HepG2 (cell line): ENCODE measurements at regions not wholly inside any gene's neighbourhood (a gene's known extent, or its start where the extent isn't known, plus 50 kb on each side); places are given as distances from the start of the nearest gene placed in this dataset.

ENCODE experiments used
- ATAC-seq: fragments of 200-7000 bp; cut with Tn5 transposase; 3 replicates; pipeline ENCODE4 v1.9.1; 2020; ENCODE audit warnings: mild to moderate bottlenecking, moderate library complexity
- BruUV-seq: library from RNA; stranded (reverse); fragments of 400-500 nt; replicated peaks from 2 replicates; lab custom pipeline; 2021; lab: Mats Ljungman, UMichigan
- CTCF ChIA-PET: fragments of 300-600 bp; formaldehyde crosslinking; extraction: SDS; loops from one replicate; lab custom pipeline; 2021; ENCODE audit warnings: low total read pairs, inconsistent platforms, low intra/inter-chr PET ratio; lab: Yijun Ruan, JAX
- POLR2A ChIA-PET: fragments of 350-600 bp; sonication (Branson Sonifier 250); formaldehyde crosslinking; loops from one replicate; lab custom pipeline; 2020; ENCODE audit warnings: antibody characterized with exemption, inconsistent platforms; lab: Yijun Ruan, JAX
- DNase-seq: peaks from one replicate; pipeline ENCODE4 v3.0.0-alpha.2; 2015; ENCODE audit warnings: low spot score
- FAIRE-seq: peaks from 3 replicates; lab custom pipeline; 2011; peaks lifted over from hg19 to GRCh38; lab: Jason Lieb, UNC
- H2AFZ ChIP-seq: one replicate; pipeline ENCODE4 v1.6.1; 2011; ENCODE audit warnings: low read length, inconsistent platforms
- H3K27ac ChIP-seq: fragments of 300-600 bp; 3 replicates; pipeline ENCODE4 v1.8.0; 2011; ENCODE audit warnings: mixed run types, mild to moderate bottlenecking, mixed read lengths, low read length, inconsistent platforms; ENCODE audit not compliant: insufficient read depth; ENCODE audit errors: extremely low read length
- H3K27me3 ChIP-seq, 2 experiments: fragments of 200-600 bp in 1 of 2; 2 replicates in 1 of 2; 3 replicates in 1 of 2; pipeline versions ENCODE4 v1.6.0 to v1.8.0; 2011; ENCODE audit warnings: low read length in 2 of 2, mild to moderate bottlenecking in 2 of 2, moderate library complexity in 2 of 2, inconsistent platforms in 1 of 2; ENCODE audit not compliant: insufficient read depth in 2 of 2, control insufficient read depth in 1 of 2
- H3K36me3 ChIP-seq, 2 experiments: fragments of 200-600 bp in 1 of 2; replicated peaks in 1 of 2; 2 replicates in 1 of 2; 3 replicates in 1 of 2; pipeline versions ENCODE4 v1.5.1 to v1.8.0; 2011; ENCODE audit warnings: low read length in 2 of 2, inconsistent platforms in 1 of 2; ENCODE audit not compliant: insufficient read depth in 2 of 2, control insufficient read depth in 1 of 2
- H3K4me1 ChIP-seq: 2 replicates; pipeline ENCODE4 v1.5.1; 2012; ENCODE audit warnings: low read length, inconsistent platforms; ENCODE audit not compliant: insufficient read depth
- H3K4me2 ChIP-seq: 2 replicates; pipeline ENCODE4 v1.6.0; 2011; ENCODE audit warnings: low read depth, low read length, inconsistent platforms
- H3K4me3 ChIP-seq, 3 experiments: fragments of 200-600 bp in 1 of 3; sonication (generic), shearing (Covaris generic) in 1 of 3; replicated peaks in 1 of 3; 2 replicates each; pipeline ENCODE4 v1.5.1; 2011 to 2016; ENCODE audit warnings: low read length in 3 of 3, inconsistent platforms in 2 of 3, low read depth in 2 of 3, mild to moderate bottlenecking in 2 of 3, control low read depth in 1 of 3, mixed read lengths in 1 of 3; ENCODE audit not compliant: insufficient read depth in 1 of 3
- H3K79me2 ChIP-seq: one replicate; pipeline ENCODE4 v1.6.1; 2011; ENCODE audit warnings: low read length, inconsistent platforms; ENCODE audit not compliant: insufficient read depth
- H3K9ac ChIP-seq: 2 replicates; pipeline ENCODE4 v1.6.0; 2011; ENCODE audit warnings: mild to moderate bottlenecking, low read depth, low read length, inconsistent platforms; ENCODE audit not compliant: insufficient read depth
- H3K9me3 ChIP-seq: 2 replicates; pipeline ENCODE4 v1.5.1; 2012; ENCODE audit warnings: mild to moderate bottlenecking, low read length
- H4K20me1 ChIP-seq: 2 replicates; pipeline ENCODE4 v1.6.0; 2011; ENCODE audit warnings: inconsistent platforms, mild to moderate bottlenecking, low read length, moderate library complexity; ENCODE audit not compliant: insufficient read depth
- MAFK ChIP-seq, 2 experiments: IDR thresholded peaks in 1 of 2; conservative IDR thresholded peaks in 1 of 2; 2 replicates each; pipeline ENCODE4 v1.6.1; 2011; ENCODE audit warnings: improper control_type of control experiment in 2 of 2, low read length in 2 of 2
- NR2F6 ChIP-seq, 2 experiments: IDR thresholded peaks; 2 replicates each; pipeline ENCODE4 v1.6.1; 2016; ENCODE audit warnings: antibody characterized with exemption in 1 of 2, mild to moderate bottlenecking in 1 of 2
- TP53 ChIP-seq: sonication (generic); formaldehyde crosslinking; conservative IDR thresholded peaks from 2 replicates; pipeline ENCODE4 v1.4.0; 2020; ENCODE audit warnings: missing genetic modification reagents
- WGBS: methylation state at CpG from one replicate; pipeline ENCODE4 v1.1.6; 2017; ENCODE audit warnings: low lambda C conversion rate; 5-methylcytosine and 5-hydroxymethylcytosine counted together
- in situ Hi-C: cut with HindIII; loops from 2 replicates; pipeline ENCODE4 v1.10.0; 2017; ENCODE audit warnings: low pct_unique_long_range_greater_than_20kb; ENCODE audit not compliant: extremely low pct_ligation_motif_present
- intact Hi-C: fragments of 100-400 bp; cut with micrococcal nuclease; formaldehyde crosslinking; loops from one replicate; pipeline ENCODE4 v1.10.0; 2022; ENCODE audit not compliant: unreplicated experiment

GRCh38 chr2:237269138-237269875 lies 144.7 kb downstream of the COL6A3 start:
- no peaks in the 10 kb centered on the region for H3K36me3 ChIP-seq
- H3K9ac ChIP-seq, result no peak overlapping the region
- H3K4me1 ChIP-seq, result no peaks in the 10 kb centered on the region
- no peak for FAIRE-seq
- ATAC-seq, result no peak
- DNase-seq, result no peak
- no peak for TF ChIP-seq NR2F6 (IDR thresholded peaks at IDR 0.05)
- TF ChIP-seq NR2F6 (CRISPR knock-in tag; IDR thresholded peaks at IDR 0.05), result no peak
- CTCF ChIA-PET, result no interaction called here
- H3K4me2 ChIP-seq, result no peak overlapping the region
- H3K27me3 ChIP-seq, result peaks cover 3 to 46% of the 10 kb centered on the region in 2 experiments; a peak in 3 of 5 replicates
- H3K79me2 ChIP-seq, result no peaks in the 10 kb centered on the region
- no peak overlapping the region for H3K4me3 ChIP-seq
- POLR2A ChIA-PET, result no interaction called here
- in situ Hi-C loops (no loop called here), intact Hi-C loops (no loop called here)
- BruUV-seq, result no TSS peak
- no peaks in the 10 kb centered on the region for H3K9me3 ChIP-seq
- H4K20me1 ChIP-seq, result no peaks in the 10 kb centered on the region
- H3K27ac ChIP-seq, result no peak overlapping the region
- WGBS, result 19% methylated on average over 8 of the region's 8 CpGs
- H2AFZ ChIP-seq, result no peak overlapping the region

DNA sequence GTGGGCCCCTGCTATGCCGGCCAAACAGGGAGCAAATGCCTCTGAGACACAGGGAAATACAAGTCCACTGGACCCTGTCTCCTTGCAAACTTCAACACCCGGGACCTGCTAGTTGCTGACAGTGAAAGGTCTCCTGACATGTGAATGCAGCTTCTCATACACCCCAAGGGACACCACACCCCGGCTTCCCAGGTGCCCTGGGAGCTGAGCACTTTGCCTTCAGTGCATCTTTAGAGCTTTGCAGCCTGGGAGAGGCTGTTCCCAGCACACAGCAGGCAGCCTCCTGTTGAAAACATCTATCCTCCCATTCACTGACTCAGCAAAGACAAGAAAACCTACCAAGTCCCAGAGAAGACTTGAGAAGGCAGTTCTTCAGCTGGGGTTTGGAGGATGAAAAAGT lies 143.4 kb downstream of the COL6A3 start:
- Histone ChIP-seq H2AFZ (no peak overlapping the region), H3K79me2 (no peaks in the 10 kb centered on the region), H3K9me3 (no peaks in the 10 kb centered on the region), H3K27me3 (peaks cover 0 to 36% of the 10 kb centered on the region in 2 experiments; a peak in 2 of 5 replicates), H3K4me1 (no peaks in the 10 kb centered on the region), H3K27ac (no peak overlapping the region), H3K4me2 (no peak overlapping the region), H3K36me3 (no peaks in the 10 kb centered on the region), H3K9ac (no peak overlapping the region), H4K20me1 (no peaks in the 10 kb centered on the region), H3K4me3 (no peak overlapping the region)
- WGBS, result 13% methylated on average over 3 of the region's 3 CpGs
- in situ Hi-C loops (no loop called here), intact Hi-C loops (no loop called here)
- FAIRE-seq (no peak), ATAC-seq (no peak), DNase-seq (no peak)
- ChIA-PET POLR2A (no interaction called here), CTCF (no interaction called here)
- no TSS peak for BruUV-seq
- TF ChIP-seq TP53 (CRISPR knock-in tag), result no peak
- TF ChIP-seq MAFK (conservative IDR thresholded peaks at IDR 0.05 in 1 of 2, IDR thresholded peaks at IDR 0.05 in 1 of 2; ENCODE audit: low read length in 2 of 2), result peak in 1 of 2 experiments; percentile 32; a peak in 3 of 4 replicates
